ENCODE measurements at regions not wholly inside any gene's neighbourhood (a gene's known extent, or its start where the extent isn't known, plus 50 kb on each side); places are given as distances from the start of the nearest gene placed in this dataset.

- TF ChIP-seq CTCF (IDR thresholded peaks at IDR 0.05) (no peak), POLR2AphosphoS5 (IDR thresholded peaks at IDR 0.05) (no peak)
Observed at GRCh38 chr15:98554272-98555172, 93.8 kb upstream of the IGF1R start.

Data from gastroesophageal sphincter (tissue), 3 donors.